Ishikawa (cell line): ENCODE measurements at regions not wholly inside any gene's neighbourhood (a gene's known extent, or its start where the extent isn't known, plus 50 kb on each side); places are given as distances from the start of the nearest gene placed in this dataset.

ENCODE experiments used
- CEBPB ChIP-seq: IDR thresholded peaks from 2 replicates; pipeline ENCODE4 v1.6.1; 2012
- CREB1 ChIP-seq: IDR thresholded peaks from 2 replicates; pipeline ENCODE4 v1.6.1; 2012; ENCODE audit warnings: low read depth
- EGR1 ChIP-seq: IDR thresholded peaks from 2 replicates; pipeline ENCODE4 v1.6.1; 2012
- EP300 ChIP-seq: IDR thresholded peaks from 2 replicates; pipeline ENCODE4 v1.6.1; 2012; ENCODE audit warnings: borderline replicate concordance
- FOXM1 ChIP-seq: IDR thresholded peaks from 2 replicates; pipeline ENCODE4 v1.6.1; 2012; ENCODE audit warnings: low read depth, borderline replicate concordance
- NFIC ChIP-seq: IDR thresholded peaks from 2 replicates; pipeline ENCODE4 v1.6.1; 2012
- TAF1 ChIP-seq: IDR thresholded peaks from 2 replicates; pipeline ENCODE4 v1.6.1; 2012; ENCODE audit warnings: low read depth, mild to moderate bottlenecking
- YY1 ChIP-seq: IDR thresholded peaks from 2 replicates; pipeline ENCODE4 v1.6.1; 2012; ENCODE audit warnings: low read depth
- ZBTB7A ChIP-seq: IDR thresholded peaks from 2 replicates; pipeline ENCODE4 v1.6.1; 2012; ENCODE audit warnings: low read depth
- TF ChIP-seq, protein P1 (sequence below): IDR thresholded peaks from 2 replicates; pipeline ENCODE4 v1.6.1; 2012; ENCODE audit warnings: low read depth, mild to moderate bottlenecking
- TF ChIP-seq, protein P2 (sequence below): IDR thresholded peaks from 2 replicates; pipeline ENCODE4 v1.6.1; 2012
- TF ChIP-seq, protein P3 (sequence below): IDR thresholded peaks from 2 replicates; pipeline ENCODE4 v1.6.1; 2012

DNA sequence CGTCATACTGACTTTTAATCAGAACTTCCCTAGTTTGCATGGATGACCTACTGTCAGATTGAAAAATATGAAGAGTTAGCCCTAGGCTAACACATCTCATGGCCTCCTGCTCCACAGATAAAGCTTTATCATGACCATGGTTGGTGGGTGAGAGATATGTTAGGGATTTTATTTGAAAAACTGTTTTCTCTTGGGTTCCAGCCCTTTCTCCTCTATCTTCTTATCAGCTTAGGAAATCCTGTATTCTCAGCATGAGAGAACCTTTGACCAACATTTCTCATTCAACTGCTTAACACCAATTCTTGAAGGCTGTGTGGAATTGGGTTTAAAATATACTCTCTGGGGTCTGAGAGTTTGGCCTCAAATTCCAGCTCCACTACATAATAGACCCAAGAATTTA, 1407.0 kb upstream of the CELF4 start:
- TF ChIP-seq CEBPB (no peak), FOXM1 (no peak), EGR1 (no peak), ZBTB7A (no peak), EP300 (no peak), NFIC (no peak), CREB1 (no peak), YY1 (no peak), TAF1 (no peak)
- TF ChIP-seq, protein P1, sequence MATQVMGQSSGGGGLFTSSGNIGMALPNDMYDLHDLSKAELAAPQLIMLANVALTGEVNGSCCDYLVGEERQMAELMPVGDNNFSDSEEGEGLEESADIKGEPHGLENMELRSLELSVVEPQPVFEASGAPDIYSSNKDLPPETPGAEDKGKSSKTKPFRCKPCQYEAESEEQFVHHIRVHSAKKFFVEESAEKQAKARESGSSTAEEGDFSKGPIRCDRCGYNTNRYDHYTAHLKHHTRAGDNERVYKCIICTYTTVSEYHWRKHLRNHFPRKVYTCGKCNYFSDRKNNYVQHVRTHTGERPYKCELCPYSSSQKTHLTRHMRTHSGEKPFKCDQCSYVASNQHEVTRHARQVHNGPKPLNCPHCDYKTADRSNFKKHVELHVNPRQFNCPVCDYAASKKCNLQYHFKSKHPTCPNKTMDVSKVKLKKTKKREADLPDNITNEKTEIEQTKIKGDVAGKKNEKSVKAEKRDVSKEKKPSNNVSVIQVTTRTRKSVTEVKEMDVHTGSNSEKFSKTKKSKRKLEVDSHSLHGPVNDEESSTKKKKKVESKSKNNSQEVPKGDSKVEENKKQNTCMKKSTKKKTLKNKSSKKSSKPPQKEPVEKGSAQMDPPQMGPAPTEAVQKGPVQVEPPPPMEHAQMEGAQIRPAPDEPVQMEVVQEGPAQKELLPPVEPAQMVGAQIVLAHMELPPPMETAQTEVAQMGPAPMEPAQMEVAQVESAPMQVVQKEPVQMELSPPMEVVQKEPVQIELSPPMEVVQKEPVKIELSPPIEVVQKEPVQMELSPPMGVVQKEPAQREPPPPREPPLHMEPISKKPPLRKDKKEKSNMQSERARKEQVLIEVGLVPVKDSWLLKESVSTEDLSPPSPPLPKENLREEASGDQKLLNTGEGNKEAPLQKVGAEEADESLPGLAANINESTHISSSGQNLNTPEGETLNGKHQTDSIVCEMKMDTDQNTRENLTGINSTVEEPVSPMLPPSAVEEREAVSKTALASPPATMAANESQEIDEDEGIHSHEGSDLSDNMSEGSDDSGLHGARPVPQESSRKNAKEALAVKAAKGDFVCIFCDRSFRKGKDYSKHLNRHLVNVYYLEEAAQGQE: no peak
- TF ChIP-seq, protein P2, sequence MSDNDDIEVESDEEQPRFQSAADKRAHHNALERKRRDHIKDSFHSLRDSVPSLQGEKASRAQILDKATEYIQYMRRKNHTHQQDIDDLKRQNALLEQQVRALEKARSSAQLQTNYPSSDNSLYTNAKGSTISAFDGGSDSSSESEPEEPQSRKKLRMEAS: no peak
- TF ChIP-seq, protein P3, sequence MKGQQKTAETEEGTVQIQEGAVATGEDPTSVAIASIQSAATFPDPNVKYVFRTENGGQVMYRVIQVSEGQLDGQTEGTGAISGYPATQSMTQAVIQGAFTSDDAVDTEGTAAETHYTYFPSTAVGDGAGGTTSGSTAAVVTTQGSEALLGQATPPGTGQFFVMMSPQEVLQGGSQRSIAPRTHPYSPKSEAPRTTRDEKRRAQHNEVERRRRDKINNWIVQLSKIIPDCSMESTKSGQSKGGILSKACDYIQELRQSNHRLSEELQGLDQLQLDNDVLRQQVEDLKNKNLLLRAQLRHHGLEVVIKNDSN: no peak
